ENCODE measurements at regions not wholly inside any gene's neighbourhood (a gene's known extent, or its start where the extent isn't known, plus 50 kb on each side); places are given as distances from the start of the nearest gene placed in this dataset.

DNA sequence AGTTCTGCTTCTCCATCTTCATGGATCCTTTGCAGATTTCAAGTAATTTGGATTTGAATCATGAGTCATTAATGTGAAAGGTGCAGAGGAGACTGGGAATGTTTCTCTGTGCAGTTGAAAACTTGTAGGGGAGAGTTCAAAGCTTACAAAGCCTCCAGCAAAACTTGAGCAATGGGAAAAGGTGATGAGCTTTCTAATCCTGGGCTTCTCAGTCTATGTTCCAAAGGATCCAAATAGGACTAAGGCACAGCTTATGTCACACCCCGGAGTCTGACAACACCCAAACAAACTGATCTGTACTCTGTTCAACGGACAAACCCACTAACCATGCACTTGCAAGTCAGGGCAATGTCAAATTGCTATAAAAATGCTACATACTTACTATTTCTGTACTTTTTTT, 134.8 kb downstream of the DUSP6 start:
- H3K4me1 Mint-ChIP-seq (ENCODE audit: unreplicated experiment) = peaks cover 6% of the 10 kb centered on the region
- H3K36me3 Mint-ChIP-seq (ENCODE audit: unreplicated experiment) = no peaks in the 10 kb centered on the region
- no peaks in the 10 kb centered on the region for H3K27me3 Mint-ChIP-seq (ENCODE audit: unreplicated experiment)
- H3K27ac Mint-ChIP-seq (ENCODE audit: unreplicated experiment) = no peak overlapping the region
- no peak for DNase-seq (ENCODE audit: extremely low spot score, unreplicated experiment)
- TF ChIP-seq, protein P1, sequence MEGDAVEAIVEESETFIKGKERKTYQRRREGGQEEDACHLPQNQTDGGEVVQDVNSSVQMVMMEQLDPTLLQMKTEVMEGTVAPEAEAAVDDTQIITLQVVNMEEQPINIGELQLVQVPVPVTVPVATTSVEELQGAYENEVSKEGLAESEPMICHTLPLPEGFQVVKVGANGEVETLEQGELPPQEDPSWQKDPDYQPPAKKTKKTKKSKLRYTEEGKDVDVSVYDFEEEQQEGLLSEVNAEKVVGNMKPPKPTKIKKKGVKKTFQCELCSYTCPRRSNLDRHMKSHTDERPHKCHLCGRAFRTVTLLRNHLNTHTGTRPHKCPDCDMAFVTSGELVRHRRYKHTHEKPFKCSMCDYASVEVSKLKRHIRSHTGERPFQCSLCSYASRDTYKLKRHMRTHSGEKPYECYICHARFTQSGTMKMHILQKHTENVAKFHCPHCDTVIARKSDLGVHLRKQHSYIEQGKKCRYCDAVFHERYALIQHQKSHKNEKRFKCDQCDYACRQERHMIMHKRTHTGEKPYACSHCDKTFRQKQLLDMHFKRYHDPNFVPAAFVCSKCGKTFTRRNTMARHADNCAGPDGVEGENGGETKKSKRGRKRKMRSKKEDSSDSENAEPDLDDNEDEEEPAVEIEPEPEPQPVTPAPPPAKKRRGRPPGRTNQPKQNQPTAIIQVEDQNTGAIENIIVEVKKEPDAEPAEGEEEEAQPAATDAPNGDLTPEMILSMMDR (IDR thresholded peaks at IDR 0.05) = no peak
- H3K4me3 Mint-ChIP-seq (ENCODE audit: unreplicated experiment) = no peak overlapping the region
- peaks cover 8% of the 10 kb centered on the region for H3K9me3 Mint-ChIP-seq (ENCODE audit: unreplicated experiment)

DNA sequence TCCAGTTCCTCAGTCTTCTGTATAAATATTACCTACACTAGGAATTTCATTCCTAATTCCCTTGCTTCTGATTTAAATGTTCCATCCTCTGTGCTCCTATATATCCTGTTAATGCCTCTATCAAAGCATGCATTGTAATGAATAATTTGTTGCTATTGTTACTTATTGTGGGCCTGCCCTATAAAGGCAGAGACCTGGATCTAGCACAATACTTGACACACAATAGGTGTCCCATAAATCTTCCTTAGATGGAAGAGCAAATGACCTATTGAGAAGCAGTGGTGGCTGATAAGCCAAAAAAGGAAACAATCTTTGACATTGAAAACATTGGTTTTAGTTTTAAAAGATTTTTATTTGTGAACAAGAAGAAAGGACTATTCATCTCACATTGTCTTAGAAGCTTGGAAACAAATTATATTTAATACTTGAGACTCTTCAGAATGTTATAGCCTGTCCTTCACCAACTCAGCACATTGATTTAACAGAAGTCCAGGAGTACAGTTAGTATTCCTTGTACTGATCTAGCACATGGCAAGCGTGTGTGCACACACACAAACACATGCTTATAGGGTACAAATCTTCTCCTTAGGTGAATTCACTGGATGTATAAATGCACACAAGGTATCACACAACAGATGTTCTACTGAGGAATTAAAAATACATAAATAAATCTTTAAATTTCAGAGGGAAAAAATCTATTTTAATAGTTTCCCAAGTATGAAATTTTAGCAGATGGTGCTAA, 135.9 kb downstream of the DUSP6 start:
- H3K4me3 Mint-ChIP-seq (ENCODE audit: unreplicated experiment) = no peak overlapping the region
- TF ChIP-seq, protein P1 (IDR thresholded peaks at IDR 0.05) = no peak
- peaks cover 8% of the 10 kb centered on the region for H3K9me3 Mint-ChIP-seq (ENCODE audit: unreplicated experiment)
- H3K27ac Mint-ChIP-seq (ENCODE audit: unreplicated experiment) = no peak overlapping the region
- H3K4me1 Mint-ChIP-seq (ENCODE audit: unreplicated experiment) = peaks cover 14% of the 10 kb centered on the region
- no peak for DNase-seq (ENCODE audit: extremely low spot score, unreplicated experiment)
- H3K36me3 Mint-ChIP-seq (ENCODE audit: unreplicated experiment) = no peaks in the 10 kb centered on the region
- no peaks in the 10 kb centered on the region for H3K27me3 Mint-ChIP-seq (ENCODE audit: unreplicated experiment)

DNA sequence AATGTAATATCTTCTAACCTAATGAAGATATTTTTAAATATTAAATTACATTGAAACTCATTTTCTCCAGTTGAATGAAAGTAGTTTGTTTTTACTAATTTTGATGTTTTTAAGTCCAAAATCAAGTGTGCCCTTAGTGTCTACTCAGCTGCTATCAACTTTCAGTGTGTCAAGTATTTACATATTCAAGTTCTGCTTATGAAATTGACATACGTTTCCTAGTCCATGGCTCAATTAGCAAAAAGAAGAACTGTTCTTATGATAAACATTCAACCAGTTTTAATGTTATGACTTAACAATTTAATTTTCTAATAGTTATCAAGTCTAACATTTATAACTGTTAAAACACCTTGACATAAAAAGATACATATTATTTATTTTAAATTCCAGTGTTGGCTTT, 137.1 kb downstream of the DUSP6 start:
- TF ChIP-seq, protein P1 (IDR thresholded peaks at IDR 0.05) = no peak
- DNase-seq (ENCODE audit: extremely low spot score, unreplicated experiment) = no peak
- Mint-ChIP-seq H3K4me1 (ENCODE audit: unreplicated experiment) (peaks cover 17% of the 10 kb centered on the region), H3K36me3 (ENCODE audit: unreplicated experiment) (no peaks in the 10 kb centered on the region), H3K9me3 (ENCODE audit: unreplicated experiment) (no peaks in the 10 kb centered on the region), H3K4me3 (ENCODE audit: unreplicated experiment) (no peak overlapping the region), H3K27ac (ENCODE audit: unreplicated experiment) (no peak overlapping the region), H3K27me3 (ENCODE audit: unreplicated experiment) (no peaks in the 10 kb centered on the region)

DNA sequence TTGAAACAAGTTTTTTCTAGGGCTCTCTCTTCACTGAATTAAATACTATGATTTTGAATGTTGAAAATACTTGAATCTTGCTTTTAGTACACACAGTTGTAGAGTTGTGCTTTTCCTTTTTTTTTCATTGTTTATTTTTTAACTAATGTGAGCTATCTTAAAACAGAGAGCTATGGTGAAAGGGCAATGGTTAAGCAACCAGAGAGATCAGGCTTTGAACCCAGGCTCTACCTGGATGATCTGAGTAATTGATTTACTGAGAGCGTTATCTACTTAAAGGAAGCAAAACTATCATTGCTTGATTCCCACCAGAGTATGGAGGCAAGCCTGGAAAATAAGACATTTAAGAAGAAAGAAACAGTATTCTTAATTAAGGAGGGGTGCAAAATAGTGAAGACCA, 138.6 kb downstream of the DUSP6 start:
- no peaks in the 10 kb centered on the region for H3K27me3 Mint-ChIP-seq (ENCODE audit: unreplicated experiment)
- H3K27ac Mint-ChIP-seq (ENCODE audit: unreplicated experiment) = no peak overlapping the region
- no peaks in the 10 kb centered on the region for H3K9me3 Mint-ChIP-seq (ENCODE audit: unreplicated experiment)
- H3K4me3 Mint-ChIP-seq (ENCODE audit: unreplicated experiment) = no peak overlapping the region
- H3K36me3 Mint-ChIP-seq (ENCODE audit: unreplicated experiment) = no peaks in the 10 kb centered on the region
- TF ChIP-seq, protein P1 (IDR thresholded peaks at IDR 0.05) = no peak
- peaks cover 22% of the 10 kb centered on the region for H3K4me1 Mint-ChIP-seq (ENCODE audit: unreplicated experiment)
- no peak for DNase-seq (ENCODE audit: extremely low spot score, unreplicated experiment)

DNA sequence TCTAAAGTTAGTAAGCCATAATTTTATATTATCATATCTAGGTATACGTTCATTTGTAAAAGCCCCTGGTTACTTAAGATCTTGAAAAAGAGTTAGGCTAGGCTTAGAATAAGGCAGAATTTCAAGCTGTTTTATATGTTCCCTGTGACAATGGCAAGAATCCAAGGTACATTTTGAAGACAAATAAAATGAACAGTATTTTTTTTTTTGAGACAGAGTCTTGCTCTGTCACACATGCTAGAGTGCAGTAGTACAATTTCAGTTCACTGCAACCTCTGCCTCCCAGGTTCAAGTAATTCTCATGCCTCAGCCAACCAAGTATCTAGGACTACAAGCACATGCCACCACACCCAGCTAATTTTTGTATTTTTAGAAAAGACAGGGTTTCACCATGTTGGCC, 139.2 kb downstream of the DUSP6 start:
- DNase-seq (ENCODE audit: extremely low spot score, unreplicated experiment) = no peak
- peaks cover 27% of the 10 kb centered on the region for H3K4me1 Mint-ChIP-seq (ENCODE audit: unreplicated experiment)
- TF ChIP-seq, protein P1 (IDR thresholded peaks at IDR 0.05) = no peak
- H3K36me3 Mint-ChIP-seq (ENCODE audit: unreplicated experiment) = no peaks in the 10 kb centered on the region
- H3K27ac Mint-ChIP-seq (ENCODE audit: unreplicated experiment) = no peak overlapping the region
- no peaks in the 10 kb centered on the region for H3K9me3 Mint-ChIP-seq (ENCODE audit: unreplicated experiment)
- H3K4me3 Mint-ChIP-seq (ENCODE audit: unreplicated experiment) = no peak overlapping the region
- no peaks in the 10 kb centered on the region for H3K27me3 Mint-ChIP-seq (ENCODE audit: unreplicated experiment)
